ENCODE measurements at regions not wholly inside any gene's neighbourhood (a gene's known extent, or its start where the extent isn't known, plus 50 kb on each side); places are given as distances from the start of the nearest gene placed in this dataset.

- Histone ChIP-seq H3K27ac (ENCODE audit: low read depth, low read length) (no peak overlapping the region), H3K4me1 (ENCODE audit: control insufficient read depth, insufficient read depth, low read length) (no peaks in the 10 kb centered on the region), H3K4me3 (ENCODE audit: low read length) (no peak overlapping the region), H3K36me3 (ENCODE audit: control insufficient read depth, insufficient read depth, low read length) (no peaks in the 10 kb centered on the region), H3K9me3 (ENCODE audit: control insufficient read depth, low read length) (no peaks in the 10 kb centered on the region), H3K27me3 (ENCODE audit: control insufficient read depth, insufficient read depth, low read length, poor library complexity, severe bottlenecking) (no peaks in the 10 kb centered on the region), H3K9ac (ENCODE audit: extremely low read depth, low read length, poor library complexity, severe bottlenecking) (no peak overlapping the region)
- no peak for DNase-seq
- Mint-ChIP-seq H3K4me3 (no peak overlapping the region), H3K27me3 (ENCODE audit: insufficient read depth) (peaks cover 34% of the 10 kb centered on the region), H3K9me3 (peaks cover 4% of the 10 kb centered on the region), H3K4me1 (peaks cover 25% of the 10 kb centered on the region), H3K36me3 (ENCODE audit: low read depth) (no peaks in the 10 kb centered on the region), H3K27ac (no peak overlapping the region)
- TF ChIP-seq CTCF (conservative IDR thresholded peaks at IDR 0.05) = no peak
- 89 to 91% methylated on average over 4 to 6 of the region's 6 CpGs for WGBS, 2 experiments (ENCODE audit: insufficient coverage in 1 of 2, insufficient read length in 1 of 2)
These were observed 249.9 kb downstream of the FOXL1 start for GRCh38 chr16:86828202-86828601.

DNA sequence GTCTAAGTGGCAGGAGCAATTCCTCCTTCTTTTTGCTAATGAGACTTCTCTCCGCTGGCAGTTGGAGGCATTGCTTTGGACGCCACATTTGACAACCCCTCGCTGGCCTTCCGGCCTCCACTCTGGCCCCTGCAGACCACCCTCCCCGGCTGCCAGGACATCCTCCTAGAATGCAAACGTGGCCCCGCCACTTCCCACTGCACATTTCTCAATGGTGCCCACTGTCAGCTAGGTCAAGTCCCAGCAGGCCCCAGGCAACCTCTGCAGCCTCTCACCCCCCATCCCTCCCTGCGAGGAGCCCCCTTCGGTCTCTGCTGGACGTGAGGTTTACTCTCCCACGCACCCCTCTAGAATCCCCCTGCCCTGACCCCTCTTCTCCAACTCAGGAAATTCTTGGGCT lies 250.3 kb downstream of the FOXL1 start:
- no peak overlapping the region for H3K27ac Mint-ChIP-seq
- H3K27me3 Mint-ChIP-seq (ENCODE audit: insufficient read depth) = peaks cover 34% of the 10 kb centered on the region
- H3K4me3 Mint-ChIP-seq = no peak overlapping the region
- TF ChIP-seq CTCF (conservative IDR thresholded peaks at IDR 0.05) = no peak
- 80 to 86% methylated on average over 8 to 11 of the region's 11 CpGs for WGBS, 2 experiments (ENCODE audit: insufficient coverage in 1 of 2, insufficient read length in 1 of 2)
- DNase-seq = no peak
- H3K9ac ChIP-seq (ENCODE audit: extremely low read depth, low read length, poor library complexity, severe bottlenecking) = no peak overlapping the region
- no peaks in the 10 kb centered on the region for H3K27me3 ChIP-seq (ENCODE audit: control insufficient read depth, insufficient read depth, low read length, poor library complexity, severe bottlenecking)
- H3K9me3 Mint-ChIP-seq = peaks cover 4% of the 10 kb centered on the region
- no peak overlapping the region for H3K27ac ChIP-seq (ENCODE audit: low read depth, low read length)
- no peaks in the 10 kb centered on the region for H3K36me3 ChIP-seq (ENCODE audit: control insufficient read depth, insufficient read depth, low read length)
- H3K9me3 ChIP-seq (ENCODE audit: control insufficient read depth, low read length) = no peaks in the 10 kb centered on the region
- H3K4me1 ChIP-seq (ENCODE audit: control insufficient read depth, insufficient read depth, low read length) = no peaks in the 10 kb centered on the region
- H3K36me3 Mint-ChIP-seq (ENCODE audit: low read depth) = no peaks in the 10 kb centered on the region
- H3K4me3 ChIP-seq (ENCODE audit: low read length) = no peak overlapping the region
- peaks cover 25% of the 10 kb centered on the region for H3K4me1 Mint-ChIP-seq

DNA sequence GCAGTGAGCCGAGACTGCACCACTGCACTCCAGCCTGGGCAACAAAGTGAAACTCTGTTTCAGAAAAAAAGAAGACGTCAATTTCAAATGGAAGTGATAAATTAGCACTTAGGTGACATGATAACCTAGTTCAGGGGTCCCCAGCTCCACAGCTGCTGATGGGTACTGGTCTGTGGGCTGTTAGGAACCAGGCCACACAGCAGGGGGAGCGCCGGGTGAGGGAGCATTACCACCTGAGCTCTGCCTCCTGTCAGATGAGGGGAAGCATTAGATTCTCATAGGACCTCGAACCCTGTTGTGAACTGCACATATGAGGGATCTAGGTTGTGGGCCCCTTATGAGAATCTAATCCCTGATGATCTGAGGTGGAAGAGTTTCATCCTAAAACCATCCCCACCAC lies 253.0 kb downstream of the FOXL1 start:
- no peak overlapping the region for H3K4me3 Mint-ChIP-seq
- Histone ChIP-seq H3K9ac (ENCODE audit: extremely low read depth, low read length, poor library complexity, severe bottlenecking) (no peak overlapping the region), H3K4me3 (ENCODE audit: low read length) (no peak overlapping the region), H3K36me3 (ENCODE audit: control insufficient read depth, insufficient read depth, low read length) (no peaks in the 10 kb centered on the region), H3K27ac (ENCODE audit: low read depth, low read length) (no peak overlapping the region), H3K27me3 (ENCODE audit: control insufficient read depth, insufficient read depth, low read length, poor library complexity, severe bottlenecking) (no peaks in the 10 kb centered on the region), H3K4me1 (ENCODE audit: control insufficient read depth, insufficient read depth, low read length) (no peaks in the 10 kb centered on the region), H3K9me3 (ENCODE audit: control insufficient read depth, low read length) (no peaks in the 10 kb centered on the region)
- H3K27ac Mint-ChIP-seq = no peak overlapping the region
- no peak for DNase-seq
- H3K27me3 Mint-ChIP-seq (ENCODE audit: insufficient read depth) = peaks cover 37% of the 10 kb centered on the region
- peaks cover 12% of the 10 kb centered on the region for H3K4me1 Mint-ChIP-seq
- H3K9me3 Mint-ChIP-seq = peaks cover 4% of the 10 kb centered on the region
- 94 to 100% methylated on average over 4 to 5 of the region's 5 CpGs for WGBS, 2 experiments (ENCODE audit: insufficient coverage in 1 of 2, insufficient read length in 1 of 2)
- peak; percentile 16 for TF ChIP-seq CTCF (conservative IDR thresholded peaks at IDR 0.05)
- H3K36me3 Mint-ChIP-seq (ENCODE audit: low read depth) = no peaks in the 10 kb centered on the region

Data from endodermal cell (in vitro differentiated cells).